Fibroblast of pulmonary artery (primary cell): ENCODE measurements at regions not wholly inside any gene's neighbourhood (a gene's known extent, or its start where the extent isn't known, plus 50 kb on each side); places are given as distances from the start of the nearest gene placed in this dataset.
"Not testable (repeated sequence)": the region's sequence is repeated elsewhere in the genome, so short reads cannot be mapped to it uniquely, and the experiment has no call there.

ENCODE experiments used
- DNase-seq: peaks from one replicate; pipeline ENCODE4 v3.0.0-alpha.2; 2010; ENCODE audit warnings: low read depth
- H3K4me3 ChIP-seq: replicated peaks from 2 replicates; pipeline ENCODE4 v1.5.1; 2011; ENCODE audit warnings: low read depth, mild to moderate bottlenecking, control low read depth, low read length, moderate library complexity
- CTCF ChIP-seq: IDR thresholded peaks from 2 replicates; pipeline ENCODE4 v1.5.1; 2011; ENCODE audit warnings: mild to moderate bottlenecking, control low read depth, low read length, inconsistent platforms; ENCODE audit errors: missing control alignments

- H3K4me3 ChIP-seq = no peak overlapping the region
- no peak for DNase-seq
- TF ChIP-seq CTCF = no peak
Measured at GRCh38 chr13:84810781-84811180, 928.5 kb upstream of the SLITRK1 start.

GRCh38 chr13:84802073-84802472 is 919.8 kb upstream of the SLITRK1 start:
- H3K4me3 ChIP-seq = no peak overlapping the region
- TF ChIP-seq CTCF = no peak
- no peak for DNase-seq

GRCh38 chr13:84784443-84785153 is 902.3 kb upstream of the SLITRK1 start:
- no peak for DNase-seq
- no peak for TF ChIP-seq CTCF

GRCh38 chr13:84777316-84777715 is 895.0 kb upstream of the SLITRK1 start:
- DNase-seq = no peak
- TF ChIP-seq CTCF = no peak

More at GRCh38 chr13:84784443-84785153, 902.3 kb upstream of the SLITRK1 start:
- H3K4me3 ChIP-seq = no peak overlapping the region

GRCh38 chr13:84776593-84776992 is 894.3 kb upstream of the SLITRK1 start:
- no peak for TF ChIP-seq CTCF
- DNase-seq = no peak
- no peak overlapping the region for H3K4me3 ChIP-seq

More at GRCh38 chr13:84777316-84777715, 895.0 kb upstream of the SLITRK1 start:
- H3K4me3 ChIP-seq = no peak overlapping the region

- not testable (repeated sequence) for H3K4me3 ChIP-seq, DNase-seq
Measured at GRCh38 chr13:84775920-84776319, 893.6 kb upstream of the SLITRK1 start.

- TF ChIP-seq CTCF = no peak
- H3K4me3 ChIP-seq = no peak overlapping the region
- no peak for DNase-seq
Measured at GRCh38 chr13:84774111-84774510, 891.8 kb upstream of the SLITRK1 start.
